OCI-LY7 (cell line): ENCODE measurements at regions not wholly inside any gene's neighbourhood (a gene's known extent, or its start where the extent isn't known, plus 50 kb on each side); places are given as distances from the start of the nearest gene placed in this dataset.

ENCODE experiments used
- BruUV-seq: library from RNA; stranded (reverse); fragments of 400-500 nt; replicated peaks from 2 replicates; lab custom pipeline; 2021; lab: Mats Ljungman, UMichigan
- CTCF ChIA-PET: fragments of 300-600 bp; sonication (Branson Sonifier 250); formaldehyde crosslinking; loops from one replicate; lab custom pipeline; 2022; ENCODE audit warnings: antibody characterized with exemption; ENCODE audit not compliant: unreplicated experiment; lab: Charles Lee
- POLR2A ChIA-PET: fragments of 300-600 bp; sonication (Branson Sonifier 250); formaldehyde crosslinking; loops from one replicate; lab custom pipeline; 2022; ENCODE audit warnings: antibody characterized with exemption; lab: Charles Lee
- DNase-seq: peaks from one replicate; pipeline ENCODE4 v3.0.0-alpha.2; 2015; ENCODE audit warnings: low spot score
- H2AFZ ChIP-seq: fragments of 200-600 bp; sonication (generic), shearing (Covaris generic); 2 replicates; pipeline ENCODE4 v1.6.1; 2014; ENCODE audit warnings: mild to moderate bottlenecking, antibody characterized with exemption, low read length, moderate library complexity
- H3K27ac ChIP-seq: fragments of 200-600 bp; sonication (generic); 2 replicates; pipeline ENCODE4 v1.5.1; 2014; ENCODE audit warnings: mixed run types, low read depth, mild to moderate bottlenecking, moderate library complexity, low read length, inconsistent platforms; ENCODE audit not compliant: poor library complexity, severe bottlenecking
- H3K36me3 ChIP-seq: fragments of 200-600 bp; sonication (generic); 2 replicates; pipeline ENCODE4 v1.6.1; 2014; ENCODE audit warnings: mild to moderate bottlenecking, antibody characterized with exemption, low read length, moderate library complexity, mixed read lengths; ENCODE audit not compliant: insufficient read depth
- H3K4me1 ChIP-seq: fragments of 200-600 bp; sonication (generic); 2 replicates; pipeline ENCODE4 v1.5.1; 2014; ENCODE audit warnings: mild to moderate bottlenecking, low read length; ENCODE audit not compliant: insufficient read depth, poor library complexity, severe bottlenecking
- H3K4me2 ChIP-seq: fragments of 200-600 bp; sonication (generic); 2 replicates; pipeline ENCODE4 v1.6.1; 2014; ENCODE audit warnings: mild to moderate bottlenecking, low read length
- H3K4me3 ChIP-seq: fragments of 200-600 bp; sonication (generic); 2 replicates; pipeline ENCODE4 v1.5.1; 2014; ENCODE audit warnings: mild to moderate bottlenecking, low read depth, low read length; ENCODE audit not compliant: poor library complexity, severe bottlenecking
- H3K79me2 ChIP-seq: fragments of 200-600 bp; sonication (generic); 2 replicates; pipeline ENCODE4 v1.6.1; 2016; ENCODE audit warnings: low read depth, mild to moderate bottlenecking, low read length, moderate library complexity, mixed read lengths; ENCODE audit not compliant: insufficient read depth
- H3K9me2 ChIP-seq: fragments of 200-600 bp; sonication (generic); 2 replicates; pipeline ENCODE4 v1.6.1; 2016; ENCODE audit warnings: mild to moderate bottlenecking, low read length, mixed read lengths; ENCODE audit not compliant: insufficient read depth
- H3K9me3 ChIP-seq: fragments of 200-600 bp; sonication (generic); 2 replicates; pipeline ENCODE4 v1.6.1; 2014; ENCODE audit warnings: mild to moderate bottlenecking, mixed run types, low read length, mixed read lengths
- H4K20me1 ChIP-seq: fragments of 200-600 bp; sonication (generic); 2 replicates; pipeline ENCODE4 v1.6.1; 2014; ENCODE audit warnings: mild to moderate bottlenecking, antibody characterized with exemption, low read length, moderate library complexity, mixed read lengths; ENCODE audit not compliant: insufficient read depth
- EZH2phosphoT487 ChIP-seq: fragments of 200-600 bp; sonication (generic); IDR thresholded peaks from 2 replicates; pipeline ENCODE4 v1.6.1; 2018; ENCODE audit warnings: low read depth, borderline replicate concordance, mild to moderate bottlenecking, mixed run types, antibody characterized with exemption, low read length, moderate library complexity, mixed read lengths
- intact Hi-C: fragments of 100-400 bp; cut with micrococcal nuclease; formaldehyde crosslinking; loops from one replicate; pipeline ENCODE4 v1.10.0; 2022; ENCODE audit not compliant: unreplicated experiment
- TF ChIP-seq, protein P1 (sequence below): fragments of 200-600 bp; sonication (generic); conservative IDR thresholded peaks from 2 replicates; pipeline ENCODE4 v1.5.1; 2014; ENCODE audit warnings: mild to moderate bottlenecking, antibody characterized with exemption, low read length, moderate library complexity, mixed read lengths

DNA sequence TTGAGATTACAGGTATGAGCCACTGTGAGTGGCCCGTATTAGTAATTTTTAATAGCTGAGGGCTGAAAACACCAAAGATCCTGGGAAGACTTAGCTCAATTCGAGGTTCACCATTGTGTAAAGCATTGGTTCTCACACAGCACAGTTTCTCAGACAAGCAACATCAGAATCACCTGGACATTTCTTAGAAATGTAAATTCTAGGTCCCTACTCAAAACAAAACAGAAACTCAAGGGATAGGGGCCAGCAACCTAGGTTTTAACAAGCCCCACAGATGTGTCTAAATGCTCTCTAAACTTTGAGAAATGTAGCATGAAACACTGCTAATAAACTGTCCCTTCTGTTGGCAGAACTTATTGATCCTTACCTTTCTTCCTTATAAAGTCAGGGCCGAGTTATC is 681.2 kb downstream of the RNF144A start:
- POLR2A ChIA-PET, result interaction anchor here (1.9 kb wide), 1 partner anchor 25 kb away, joined by 4 read pairs; no protein-coding TSS in a partner anchor
- no TSS peak for BruUV-seq

DNA sequence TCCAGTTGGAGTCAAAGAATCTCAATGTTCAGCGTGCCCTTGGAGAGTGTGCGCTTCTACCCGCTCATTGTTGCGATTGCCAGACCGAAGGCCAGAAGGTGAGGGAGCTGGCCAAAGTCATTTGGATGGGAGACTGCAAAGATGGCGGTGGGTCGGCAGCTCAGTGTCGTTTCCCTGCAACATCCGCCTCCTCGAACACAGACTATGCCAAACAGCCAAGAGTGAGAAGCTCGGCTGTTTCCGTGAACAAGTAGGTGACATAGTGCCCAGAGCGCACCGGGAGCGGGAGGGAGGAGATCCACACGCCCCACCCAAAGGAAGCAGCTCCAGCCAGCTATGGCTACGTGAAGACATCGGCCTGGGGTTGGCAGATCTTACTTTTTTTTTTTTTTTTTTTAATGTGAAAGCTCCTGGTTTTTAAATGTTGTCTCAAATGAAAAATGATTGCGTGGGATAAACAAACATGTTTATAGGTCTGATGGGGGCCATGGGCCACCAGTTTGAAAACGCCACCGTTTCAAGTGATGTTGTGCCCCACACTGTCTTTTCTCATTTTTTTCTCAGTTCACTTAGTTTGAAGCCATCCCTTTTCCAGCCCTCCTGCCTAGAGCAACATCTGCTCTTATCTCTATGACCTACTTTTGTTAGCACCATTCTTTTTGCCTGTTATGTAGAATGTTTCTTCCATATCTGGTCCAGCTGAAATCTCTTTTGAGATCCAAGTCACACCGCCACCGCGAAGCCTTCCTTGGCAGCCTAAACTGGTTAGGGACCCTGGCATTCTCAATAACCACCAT is 682.4 kb downstream of the RNF144A start:
- TF ChIP-seq, protein P1, sequence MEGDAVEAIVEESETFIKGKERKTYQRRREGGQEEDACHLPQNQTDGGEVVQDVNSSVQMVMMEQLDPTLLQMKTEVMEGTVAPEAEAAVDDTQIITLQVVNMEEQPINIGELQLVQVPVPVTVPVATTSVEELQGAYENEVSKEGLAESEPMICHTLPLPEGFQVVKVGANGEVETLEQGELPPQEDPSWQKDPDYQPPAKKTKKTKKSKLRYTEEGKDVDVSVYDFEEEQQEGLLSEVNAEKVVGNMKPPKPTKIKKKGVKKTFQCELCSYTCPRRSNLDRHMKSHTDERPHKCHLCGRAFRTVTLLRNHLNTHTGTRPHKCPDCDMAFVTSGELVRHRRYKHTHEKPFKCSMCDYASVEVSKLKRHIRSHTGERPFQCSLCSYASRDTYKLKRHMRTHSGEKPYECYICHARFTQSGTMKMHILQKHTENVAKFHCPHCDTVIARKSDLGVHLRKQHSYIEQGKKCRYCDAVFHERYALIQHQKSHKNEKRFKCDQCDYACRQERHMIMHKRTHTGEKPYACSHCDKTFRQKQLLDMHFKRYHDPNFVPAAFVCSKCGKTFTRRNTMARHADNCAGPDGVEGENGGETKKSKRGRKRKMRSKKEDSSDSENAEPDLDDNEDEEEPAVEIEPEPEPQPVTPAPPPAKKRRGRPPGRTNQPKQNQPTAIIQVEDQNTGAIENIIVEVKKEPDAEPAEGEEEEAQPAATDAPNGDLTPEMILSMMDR, result no peak
- TF ChIP-seq EZH2phosphoT487, result no peak

More for the DNA sequence above, 681.2 kb downstream of the RNF144A start:
- Histone ChIP-seq H3K4me1 (peaks cover 37% of the 10 kb centered on the region), H3K4me2 (no peak overlapping the region), H3K9me3 (0 out of 2 replicates have a peak, but pooled peaks cover 14% of the 10 kb centered on the region), H3K79me2 (no peaks in the 10 kb centered on the region), H4K20me1 (no peaks in the 10 kb centered on the region), H2AFZ (no peak overlapping the region), H3K27ac (no peak overlapping the region), H3K36me3 (no peaks in the 10 kb centered on the region), H3K9me2 (no peaks in the 10 kb centered on the region), H3K4me3 (no peak overlapping the region)
- TF ChIP-seq EZH2phosphoT487, result no peak
- TF ChIP-seq, protein P1, result no peak
- CTCF ChIA-PET, result no interaction called here
- intact Hi-C loops, result no loop called here
- DNase-seq, result no peak

DNA sequence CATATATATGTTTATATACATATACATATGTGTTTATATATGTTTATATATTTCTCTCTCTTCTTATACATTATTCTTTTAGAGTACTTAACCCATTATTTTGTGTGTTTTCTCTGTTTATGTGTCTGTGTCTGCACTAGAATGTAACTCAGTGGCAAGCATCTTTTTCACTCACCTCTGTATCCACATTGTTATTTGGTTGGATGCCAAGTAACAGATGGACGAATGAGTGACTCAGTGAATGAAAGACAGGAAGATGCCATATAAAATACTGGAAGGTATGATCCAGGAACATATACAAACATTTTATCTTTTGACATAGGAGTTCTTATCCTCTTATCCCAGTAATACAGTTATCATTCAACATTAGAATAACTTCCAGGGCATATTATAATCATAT is 684.8 kb downstream of the RNF144A start:
- BruUV-seq, result no TSS peak
- Histone ChIP-seq H3K4me1 (peaks cover 8% of the 10 kb centered on the region), H3K27ac (no peak overlapping the region), H3K4me2 (no peak overlapping the region), H3K4me3 (no peak overlapping the region), H2AFZ (no peak overlapping the region), H4K20me1 (no peaks in the 10 kb centered on the region), H3K79me2 (no peaks in the 10 kb centered on the region), H3K36me3 (no peaks in the 10 kb centered on the region), H3K9me3 (0 out of 2 replicates have a peak, but pooled peaks cover 14% of the 10 kb centered on the region), H3K9me2 (no peaks in the 10 kb centered on the region)
- ChIA-PET CTCF (no interaction called here), POLR2A (no interaction called here)
- TF ChIP-seq, protein P1, result no peak
- TF ChIP-seq EZH2phosphoT487, result no peak
- no peak for DNase-seq
- intact Hi-C loops, result no loop called here

More for the DNA sequence above, 682.4 kb downstream of the RNF144A start:
- BruUV-seq, result no TSS peak
- H3K36me3 ChIP-seq, result no peaks in the 10 kb centered on the region
- H2AFZ ChIP-seq, result no peak overlapping the region
- CTCF ChIA-PET, result no interaction called here
- DNase-seq, result no peak
- POLR2A ChIA-PET, result interaction anchor here (0.6 to 1.9 kb wide), 8 partner anchors 13 to 822 kb away, joined by 3 to 6 read pairs (median 4); no protein-coding TSS in a partner anchor
- H3K4me1 ChIP-seq, result peaks cover 31% of the 10 kb centered on the region
- H3K9me3 ChIP-seq, result 0 out of 2 replicates have a peak, but pooled peaks cover 14% of the 10 kb centered on the region
- H3K4me3 ChIP-seq, result no peak overlapping the region
- intact Hi-C loops, result no loop called here
- H3K27ac ChIP-seq, result no peak overlapping the region
- H3K4me2 ChIP-seq, result no peak overlapping the region
- no peaks in the 10 kb centered on the region for H4K20me1 ChIP-seq
- no peaks in the 10 kb centered on the region for H3K79me2 ChIP-seq
- H3K9me2 ChIP-seq, result no peaks in the 10 kb centered on the region
